Right atrium auricular region (tissue), 2 donors: ENCODE measurements at regions not wholly inside any gene's neighbourhood (a gene's known extent, or its start where the extent isn't known, plus 50 kb on each side); places are given as distances from the start of the nearest gene placed in this dataset.
"Not testable (repeated sequence)": the region's sequence is repeated elsewhere in the genome, so short reads cannot be mapped to it uniquely, and the experiment has no call there.

Source experiments
- DNase-seq: peaks from one replicate; pipeline ENCODE4 v3.0.0-alpha.2; 2019; ENCODE audit warnings: low spot score
- H3K27ac ChIP-seq, 2 donors: fragments of 200-600 bp; sonication (generic); 1 replicate in 1 of 2; 2 replicates in 1 of 2; pipeline ENCODE4 v1.5.1; 2016 to 2019
- H3K27me3 ChIP-seq, 2 donors: fragments of 200-600 bp; sonication (generic); one replicate each; pipeline versions ENCODE4 v1.5.1 to v1.6.0; 2017 to 2019
- H3K36me3 ChIP-seq: fragments of 200-600 bp; sonication (generic); one replicate; pipeline ENCODE4 v1.5.1; 2016
- H3K4me1 ChIP-seq, 2 donors: fragments of 200-600 bp; sonication (generic); one replicate each; pipeline versions ENCODE4 v1.5.1 to v1.6.0; 2017 to 2019
- H3K4me3 ChIP-seq, 2 donors: fragments of 200-600 bp; sonication (generic); 1 replicate in 1 of 2; 2 replicates in 1 of 2; pipeline ENCODE4 v1.5.1; 2017 to 2019; ENCODE audit warnings: mild to moderate bottlenecking in 1 of 2, moderate library complexity in 1 of 2
- H3K9me3 ChIP-seq, 2 donors: fragments of 200-600 bp; sonication (generic); one replicate each; pipeline ENCODE4 v1.5.1; 2019
- CTCF ChIP-seq, 2 donors: fragments of 200-600 bp; sonication (generic); IDR thresholded peaks; one replicate each; pipeline ENCODE4 v1.5.1; 2019; ENCODE audit warnings: antibody characterized with exemption in 2 of 2

- no peaks in the 10 kb centered on the region for H3K4me1 ChIP-seq
- no peak overlapping the region for H3K4me3 ChIP-seq
- no peak for TF ChIP-seq CTCF (IDR thresholded peaks at IDR 0.05)
- no peaks in the 10 kb centered on the region for H3K36me3 ChIP-seq
- H3K27me3 ChIP-seq: no peaks in the 10 kb centered on the region
- no peaks in the 10 kb centered on the region for H3K9me3 ChIP-seq
- no peak overlapping the region for H3K27ac ChIP-seq
- DNase-seq: no peak
These were observed 841.4 kb downstream of the FSCB start for GRCh38 chr14:43665570-43666267.

GRCh38 chr14:43655194-43655593 lies 851.9 kb downstream of the FSCB start:
- not testable (repeated sequence) for DNase-seq, H3K27me3 ChIP-seq, H3K36me3 ChIP-seq, H3K27ac ChIP-seq, H3K4me1 ChIP-seq, H3K4me3 ChIP-seq
- peaks cover 0 to 12% of the 10 kb centered on the region in 2 donors for H3K9me3 ChIP-seq

- H3K36me3 ChIP-seq: no peaks in the 10 kb centered on the region
- no peak overlapping the region for H3K4me3 ChIP-seq
- no peak overlapping the region for H3K27ac ChIP-seq
- no peak for DNase-seq
- no peaks in the 10 kb centered on the region for H3K4me1 ChIP-seq
- peaks cover 0 to 12% of the 10 kb centered on the region in 2 donors for H3K9me3 ChIP-seq
- no peaks in the 10 kb centered on the region for H3K27me3 ChIP-seq
- no peak for TF ChIP-seq CTCF (IDR thresholded peaks at IDR 0.05)
These were observed 855.2 kb downstream of the FSCB start for GRCh38 chr14:43651896-43652295.

GRCh38 chr14:43651185-43651787 lies 855.8 kb downstream of the FSCB start:
- Histone ChIP-seq H3K4me3 (no peak overlapping the region), H3K36me3 (no peaks in the 10 kb centered on the region), H3K9me3 (peaks cover 0 to 12% of the 10 kb centered on the region in 2 donors), H3K4me1 (no peaks in the 10 kb centered on the region), H3K27me3 (no peaks in the 10 kb centered on the region), H3K27ac (no peak overlapping the region)
- no peak for DNase-seq
- no peak for TF ChIP-seq CTCF (IDR thresholded peaks at IDR 0.05)

GRCh38 chr14:43649508-43649907 lies 857.6 kb downstream of the FSCB start:
- H3K9me3 ChIP-seq: peaks cover 0 to 12% of the 10 kb centered on the region in 2 donors
- H3K4me1 ChIP-seq: no peaks in the 10 kb centered on the region
- H3K27ac ChIP-seq: no peak overlapping the region
- no peak overlapping the region for H3K4me3 ChIP-seq
- TF ChIP-seq CTCF (IDR thresholded peaks at IDR 0.05): no peak
- no peak for DNase-seq
- no peaks in the 10 kb centered on the region for H3K36me3 ChIP-seq
- no peaks in the 10 kb centered on the region for H3K27me3 ChIP-seq

GRCh38 chr14:43647302-43647701 lies 859.8 kb downstream of the FSCB start:
- H3K36me3 ChIP-seq: no peaks in the 10 kb centered on the region
- no peaks in the 10 kb centered on the region for H3K4me1 ChIP-seq
- H3K27ac ChIP-seq: no peak overlapping the region
- no peaks in the 10 kb centered on the region for H3K27me3 ChIP-seq
- H3K9me3 ChIP-seq: peaks cover 0 to 3% of the 10 kb centered on the region in 2 donors
- TF ChIP-seq CTCF (IDR thresholded peaks at IDR 0.05): no peak
- H3K4me3 ChIP-seq: no peak overlapping the region
- no peak for DNase-seq
